Amniotic epithelial cell (primary cell): ENCODE measurements at regions not wholly inside any gene's neighbourhood (a gene's known extent, or its start where the extent isn't known, plus 50 kb on each side); places are given as distances from the start of the nearest gene placed in this dataset.
"Not testable (repeated sequence)": the region's sequence is repeated elsewhere in the genome, so short reads cannot be mapped to it uniquely, and the experiment has no call there.

ENCODE experiments used
- DNase-seq: peaks from one replicate; pipeline ENCODE4 v3.0.0-alpha.2; 2010; ENCODE audit warnings: low read depth

DNA sequence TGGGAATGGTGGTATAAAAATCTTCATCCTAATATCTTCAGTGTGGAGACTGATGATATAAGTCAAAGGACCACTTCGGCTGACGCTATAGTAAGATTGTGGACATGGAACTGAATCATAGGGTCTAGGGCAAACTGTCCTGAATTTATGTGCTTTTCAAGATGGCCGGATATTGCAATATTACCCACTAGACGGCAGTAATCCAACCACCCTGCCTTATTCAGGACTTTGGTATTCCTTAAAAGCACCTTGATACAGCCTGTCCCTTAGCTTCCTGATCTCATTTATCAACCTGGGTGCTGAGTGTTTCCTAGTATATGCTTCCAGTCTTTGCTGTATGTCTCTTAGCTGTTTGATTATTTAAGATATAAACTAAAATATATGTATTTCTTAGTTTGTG lies 71.2 kb upstream of the COX7C start:
- DNase-seq: no peak

DNA sequence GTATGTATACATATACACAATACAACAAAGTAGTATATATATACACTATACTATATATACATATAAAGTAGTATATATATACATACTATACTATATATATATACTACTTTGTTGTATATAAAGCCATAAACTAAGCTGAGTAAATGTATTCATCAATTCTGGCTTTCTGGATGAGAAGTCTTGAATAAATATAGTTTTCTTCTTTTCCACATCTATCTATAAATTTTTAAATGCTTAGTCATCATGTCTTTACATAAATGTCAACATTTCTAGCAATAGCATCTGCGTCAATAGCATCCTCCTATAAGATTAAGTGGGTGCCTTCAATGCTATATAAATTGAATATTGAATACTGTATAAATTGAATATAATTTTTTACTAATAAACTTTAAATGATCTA lies 63.1 kb upstream of the COX7C start:
- no peak for DNase-seq

DNA sequence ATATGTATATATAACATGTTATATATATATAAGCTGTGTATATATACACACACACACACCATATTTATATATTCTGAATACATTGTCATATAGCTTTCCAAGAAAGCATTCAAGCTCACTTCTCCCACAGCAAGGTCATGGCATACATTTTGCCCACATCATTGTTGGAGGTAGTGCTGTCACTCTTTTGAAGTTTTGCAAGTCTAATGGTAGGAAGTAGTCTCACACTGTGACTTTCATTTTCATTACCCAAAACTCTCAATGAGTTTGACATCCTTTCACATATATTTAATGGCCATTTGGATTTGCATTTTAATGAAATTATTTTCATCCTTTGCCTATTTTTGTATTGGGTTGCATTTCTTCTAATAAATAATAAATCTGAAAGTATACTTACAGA lies 59.8 kb upstream of the COX7C start:
- DNase-seq: no peak

DNA sequence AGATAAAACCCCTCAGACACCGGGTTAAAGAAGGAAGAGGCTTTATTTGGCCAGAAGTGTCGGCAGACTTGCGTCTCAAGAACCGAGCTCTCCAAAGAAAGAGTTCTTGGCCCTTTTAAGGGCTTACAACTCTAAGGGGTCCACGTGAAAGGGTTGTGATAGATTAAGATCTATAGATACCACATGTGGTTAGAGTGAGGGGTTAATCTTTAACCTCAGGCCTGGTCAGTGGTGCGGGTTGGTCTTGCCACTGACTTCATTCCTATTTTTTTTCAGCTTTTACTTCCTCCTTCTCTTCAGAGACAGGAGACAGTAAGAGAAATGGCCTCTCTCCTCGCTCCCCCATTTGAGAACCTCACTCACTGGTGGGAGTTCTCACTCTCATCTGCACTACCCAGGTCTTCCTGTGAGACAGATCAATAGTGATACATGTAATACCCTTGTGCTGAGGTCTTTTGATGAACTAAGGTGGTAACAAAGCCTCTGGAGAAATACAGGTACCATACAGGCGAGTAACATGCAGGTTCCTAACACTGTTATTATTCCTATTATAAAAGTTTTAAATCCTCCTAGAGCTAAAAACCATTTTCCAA lies 52.4 kb upstream of the COX7C start:
- DNase-seq: no peak

DNA sequence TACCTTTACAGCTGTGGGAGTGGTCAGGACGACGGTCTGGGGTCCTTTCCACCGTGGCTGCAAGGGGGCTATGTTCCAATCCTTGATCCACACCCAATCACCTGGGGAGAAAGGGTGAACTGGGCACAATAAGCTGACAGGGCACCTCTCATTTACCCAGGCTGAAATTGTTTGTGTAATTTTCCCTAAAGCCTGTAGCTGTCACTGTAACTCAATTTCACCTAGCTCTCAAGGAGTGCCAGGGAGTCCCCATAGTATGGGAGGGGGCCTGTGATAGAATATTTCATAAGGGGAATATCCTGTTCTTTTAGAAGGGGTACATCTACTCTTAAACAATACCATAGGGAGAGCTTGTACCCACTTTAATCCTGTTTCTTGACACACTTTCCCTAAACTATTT lies 51.7 kb upstream of the COX7C start:
- DNase-seq: not testable (repeated sequence)
